ENCODE measurements at regions not wholly inside any gene's neighbourhood (a gene's known extent, or its start where the extent isn't known, plus 50 kb on each side); places are given as distances from the start of the nearest gene placed in this dataset.

DNA sequence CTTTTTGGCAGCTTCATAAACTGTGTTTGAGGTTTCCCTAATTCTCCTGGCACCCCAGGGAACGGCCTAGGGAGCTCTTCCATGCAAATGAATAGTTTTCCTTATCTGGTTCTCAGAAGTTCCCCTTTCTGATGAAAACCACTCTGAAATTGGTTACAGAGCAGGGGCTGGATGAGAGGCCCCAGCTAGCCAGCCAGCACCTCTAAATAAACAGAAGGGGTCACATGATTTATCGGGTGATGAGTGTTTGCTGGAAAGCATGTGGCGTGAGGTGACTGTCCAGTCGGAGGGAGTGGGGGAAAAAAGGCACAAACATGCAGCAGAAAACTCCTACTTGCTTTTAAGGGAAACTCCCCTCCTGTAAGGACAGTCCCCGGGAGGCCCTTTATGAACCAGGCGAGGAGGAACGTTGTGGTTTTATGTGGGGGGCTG is 261.2 kb upstream of the ANKRD55 start (continued):
- TF ChIP-seq, protein P1, sequence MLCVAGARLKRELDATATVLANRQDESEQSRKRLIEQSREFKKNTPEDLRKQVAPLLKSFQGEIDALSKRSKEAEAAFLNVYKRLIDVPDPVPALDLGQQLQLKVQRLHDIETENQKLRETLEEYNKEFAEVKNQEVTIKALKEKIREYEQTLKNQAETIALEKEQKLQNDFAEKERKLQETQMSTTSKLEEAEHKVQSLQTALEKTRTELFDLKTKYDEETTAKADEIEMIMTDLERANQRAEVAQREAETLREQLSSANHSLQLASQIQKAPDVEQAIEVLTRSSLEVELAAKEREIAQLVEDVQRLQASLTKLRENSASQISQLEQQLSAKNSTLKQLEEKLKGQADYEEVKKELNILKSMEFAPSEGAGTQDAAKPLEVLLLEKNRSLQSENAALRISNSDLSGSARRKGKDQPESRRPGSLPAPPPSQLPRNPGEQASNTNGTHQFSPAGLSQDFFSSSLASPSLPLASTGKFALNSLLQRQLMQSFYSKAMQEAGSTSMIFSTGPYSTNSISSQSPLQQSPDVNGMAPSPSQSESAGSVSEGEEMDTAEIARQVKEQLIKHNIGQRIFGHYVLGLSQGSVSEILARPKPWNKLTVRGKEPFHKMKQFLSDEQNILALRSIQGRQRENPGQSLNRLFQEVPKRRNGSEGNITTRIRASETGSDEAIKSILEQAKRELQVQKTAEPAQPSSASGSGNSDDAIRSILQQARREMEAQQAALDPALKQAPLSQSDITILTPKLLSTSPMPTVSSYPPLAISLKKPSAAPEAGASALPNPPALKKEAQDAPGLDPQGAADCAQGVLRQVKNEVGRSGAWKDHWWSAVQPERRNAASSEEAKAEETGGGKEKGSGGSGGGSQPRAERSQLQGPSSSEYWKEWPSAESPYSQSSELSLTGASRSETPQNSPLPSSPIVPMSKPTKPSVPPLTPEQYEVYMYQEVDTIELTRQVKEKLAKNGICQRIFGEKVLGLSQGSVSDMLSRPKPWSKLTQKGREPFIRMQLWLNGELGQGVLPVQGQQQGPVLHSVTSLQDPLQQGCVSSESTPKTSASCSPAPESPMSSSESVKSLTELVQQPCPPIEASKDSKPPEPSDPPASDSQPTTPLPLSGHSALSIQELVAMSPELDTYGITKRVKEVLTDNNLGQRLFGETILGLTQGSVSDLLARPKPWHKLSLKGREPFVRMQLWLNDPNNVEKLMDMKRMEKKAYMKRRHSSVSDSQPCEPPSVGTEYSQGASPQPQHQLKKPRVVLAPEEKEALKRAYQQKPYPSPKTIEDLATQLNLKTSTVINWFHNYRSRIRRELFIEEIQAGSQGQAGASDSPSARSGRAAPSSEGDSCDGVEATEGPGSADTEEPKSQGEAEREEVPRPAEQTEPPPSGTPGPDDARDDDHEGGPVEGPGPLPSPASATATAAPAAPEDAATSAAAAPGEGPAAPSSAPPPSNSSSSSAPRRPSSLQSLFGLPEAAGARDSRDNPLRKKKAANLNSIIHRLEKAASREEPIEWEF (CRISPR knock-in tag; IDR thresholded peaks at IDR 0.05): no peak
- no peak for TF ChIP-seq GATA2 (CRISPR knock-in tag; IDR thresholded peaks at IDR 0.05)
- TF ChIP-seq, protein P2, sequence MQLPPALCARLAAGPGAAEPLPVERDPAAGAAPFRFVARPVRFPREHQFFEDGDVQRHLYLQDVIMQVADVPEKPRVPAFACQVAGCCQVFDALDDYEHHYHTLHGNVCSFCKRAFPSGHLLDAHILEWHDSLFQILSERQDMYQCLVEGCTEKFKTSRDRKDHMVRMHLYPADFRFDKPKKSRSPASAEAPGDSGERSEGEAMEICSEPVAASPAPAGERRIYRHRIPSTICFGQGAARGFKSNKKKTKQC (CRISPR knock-in tag; IDR thresholded peaks at IDR 0.05): no peak
- peak; percentile 51; the same call in 1 of the 2 replicates for TF ChIP-seq NFRKB (IDR thresholded peaks at IDR 0.05; ENCODE audit: low read depth)
- TF ChIP-seq, protein P3, sequence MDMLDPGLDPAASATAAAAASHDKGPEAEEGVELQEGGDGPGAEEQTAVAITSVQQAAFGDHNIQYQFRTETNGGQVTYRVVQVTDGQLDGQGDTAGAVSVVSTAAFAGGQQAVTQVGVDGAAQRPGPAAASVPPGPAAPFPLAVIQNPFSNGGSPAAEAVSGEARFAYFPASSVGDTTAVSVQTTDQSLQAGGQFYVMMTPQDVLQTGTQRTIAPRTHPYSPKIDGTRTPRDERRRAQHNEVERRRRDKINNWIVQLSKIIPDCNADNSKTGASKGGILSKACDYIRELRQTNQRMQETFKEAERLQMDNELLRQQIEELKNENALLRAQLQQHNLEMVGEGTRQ (CRISPR knock-in tag; IDR thresholded peaks at IDR 0.05): peak; percentile 66
- no peak for TF ChIP-seq TBP (optimal IDR thresholded peaks at IDR 0.05; ENCODE audit: low read depth, low read length)
- TF ChIP-seq MAZ (CRISPR knock-in tag; conservative IDR thresholded peaks at IDR 0.05 in 1 of 2, IDR thresholded peaks at IDR 0.05 in 1 of 2): peak; percentile 34 to 50; a peak in 2 of 4 replicates
- no peak for TF ChIP-seq HDAC2 (IDR thresholded peaks at IDR 0.05)
- TF ChIP-seq ZNF408 (CRISPR knock-in tag; IDR thresholded peaks at IDR 0.05; ENCODE audit: low read depth): no peak
- TF ChIP-seq, protein P4, sequence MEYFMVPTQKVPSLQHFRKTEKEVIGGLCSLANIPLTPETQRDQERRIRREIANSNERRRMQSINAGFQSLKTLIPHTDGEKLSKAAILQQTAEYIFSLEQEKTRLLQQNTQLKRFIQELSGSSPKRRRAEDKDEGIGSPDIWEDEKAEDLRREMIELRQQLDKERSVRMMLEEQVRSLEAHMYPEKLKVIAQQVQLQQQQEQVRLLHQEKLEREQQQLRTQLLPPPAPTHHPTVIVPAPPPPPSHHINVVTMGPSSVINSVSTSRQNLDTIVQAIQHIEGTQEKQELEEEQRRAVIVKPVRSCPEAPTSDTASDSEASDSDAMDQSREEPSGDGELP (CRISPR knock-in tag; IDR thresholded peaks at IDR 0.05; ENCODE audit: borderline replicate concordance): peak; percentile 59; the same call in 1 of the 2 replicates
- no peak for TF ChIP-seq ZC3H4 (CRISPR knock-in tag; IDR thresholded peaks at IDR 0.05; ENCODE audit: borderline replicate concordance)
- TF ChIP-seq RBFOX2 (IDR thresholded peaks at IDR 0.05; ENCODE audit: low read depth, low read length): no peak
- no peak for TF ChIP-seq ZNF449 (CRISPR knock-in tag; IDR thresholded peaks at IDR 0.05)
- TF ChIP-seq RBM22 (IDR thresholded peaks at IDR 0.05; ENCODE audit: low read depth, low read length, poor library complexity, severe bottlenecking): no peak
- TF ChIP-seq ZFPM2 (CRISPR knock-in tag; IDR thresholded peaks at IDR 0.05): no peak
- no peak for TF ChIP-seq HNRNPLL (IDR thresholded peaks at IDR 0.05; ENCODE audit: low read depth, low read length, poor library complexity, severe bottlenecking)

Data from K562 (cell line).